Right atrium auricular region (tissue), 2 donors: ENCODE measurements at regions not wholly inside any gene's neighbourhood (a gene's known extent, or its start where the extent isn't known, plus 50 kb on each side); places are given as distances from the start of the nearest gene placed in this dataset.

Experiments used
- DNase-seq: peaks from one replicate; pipeline ENCODE4 v3.0.0-alpha.2; 2019; ENCODE audit warnings: low spot score
- H3K27ac ChIP-seq, 2 donors: fragments of 200-600 bp; sonication (generic); 1 replicate in 1 of 2; 2 replicates in 1 of 2; pipeline ENCODE4 v1.5.1; 2016 to 2019
- H3K27me3 ChIP-seq, 2 donors: fragments of 200-600 bp; sonication (generic); one replicate each; pipeline versions ENCODE4 v1.5.1 to v1.6.0; 2017 to 2019
- H3K36me3 ChIP-seq: fragments of 200-600 bp; sonication (generic); one replicate; pipeline ENCODE4 v1.5.1; 2016
- H3K4me1 ChIP-seq, 2 donors: fragments of 200-600 bp; sonication (generic); one replicate each; pipeline versions ENCODE4 v1.5.1 to v1.6.0; 2017 to 2019
- H3K4me3 ChIP-seq, 2 donors: fragments of 200-600 bp; sonication (generic); 1 replicate in 1 of 2; 2 replicates in 1 of 2; pipeline ENCODE4 v1.5.1; 2017 to 2019; ENCODE audit warnings: mild to moderate bottlenecking in 1 of 2, moderate library complexity in 1 of 2
- H3K9me3 ChIP-seq, 2 donors: fragments of 200-600 bp; sonication (generic); one replicate each; pipeline ENCODE4 v1.5.1; 2019
- TF ChIP-seq, protein P1 (sequence below), 2 donors: fragments of 200-600 bp; sonication (generic); IDR thresholded peaks; one replicate each; pipeline ENCODE4 v1.5.1; 2019; ENCODE audit warnings: antibody characterized with exemption in 2 of 2

DNA sequence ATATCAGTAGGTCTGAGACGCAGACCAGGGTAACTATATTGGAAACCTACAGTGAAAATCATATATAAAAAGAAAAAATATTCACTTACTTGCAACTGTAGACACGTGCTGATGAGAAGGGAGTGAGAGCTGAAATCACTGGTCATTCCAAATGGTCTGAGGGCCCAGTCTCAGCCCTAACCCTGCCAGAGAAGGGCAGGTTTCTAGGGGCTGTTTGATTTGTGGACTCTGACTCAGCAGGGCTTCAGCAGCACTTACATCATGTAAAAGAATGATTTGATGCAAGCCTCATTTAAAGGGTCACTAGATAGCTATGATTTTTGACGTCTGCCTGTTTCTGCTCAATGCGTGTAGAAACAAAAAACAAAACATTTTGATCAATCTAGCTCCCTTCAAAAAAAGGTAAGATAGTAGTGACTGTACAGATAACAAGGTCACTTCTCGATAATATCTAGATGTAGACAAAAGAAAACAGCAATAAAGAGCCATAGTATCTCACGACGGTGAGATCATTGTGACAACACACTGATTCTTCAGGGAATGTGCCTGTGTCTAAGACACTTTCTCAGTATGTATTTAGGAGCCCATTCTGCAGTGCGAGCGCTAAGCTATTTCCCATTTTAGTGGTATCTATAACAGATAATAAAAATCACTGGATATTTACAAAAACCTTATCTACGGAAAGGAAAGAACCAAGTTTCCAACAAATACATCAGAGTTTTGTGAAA lies 307.2 kb downstream of the HIVEP2 start:
- TF ChIP-seq, protein P1, sequence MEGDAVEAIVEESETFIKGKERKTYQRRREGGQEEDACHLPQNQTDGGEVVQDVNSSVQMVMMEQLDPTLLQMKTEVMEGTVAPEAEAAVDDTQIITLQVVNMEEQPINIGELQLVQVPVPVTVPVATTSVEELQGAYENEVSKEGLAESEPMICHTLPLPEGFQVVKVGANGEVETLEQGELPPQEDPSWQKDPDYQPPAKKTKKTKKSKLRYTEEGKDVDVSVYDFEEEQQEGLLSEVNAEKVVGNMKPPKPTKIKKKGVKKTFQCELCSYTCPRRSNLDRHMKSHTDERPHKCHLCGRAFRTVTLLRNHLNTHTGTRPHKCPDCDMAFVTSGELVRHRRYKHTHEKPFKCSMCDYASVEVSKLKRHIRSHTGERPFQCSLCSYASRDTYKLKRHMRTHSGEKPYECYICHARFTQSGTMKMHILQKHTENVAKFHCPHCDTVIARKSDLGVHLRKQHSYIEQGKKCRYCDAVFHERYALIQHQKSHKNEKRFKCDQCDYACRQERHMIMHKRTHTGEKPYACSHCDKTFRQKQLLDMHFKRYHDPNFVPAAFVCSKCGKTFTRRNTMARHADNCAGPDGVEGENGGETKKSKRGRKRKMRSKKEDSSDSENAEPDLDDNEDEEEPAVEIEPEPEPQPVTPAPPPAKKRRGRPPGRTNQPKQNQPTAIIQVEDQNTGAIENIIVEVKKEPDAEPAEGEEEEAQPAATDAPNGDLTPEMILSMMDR (IDR thresholded peaks at IDR 0.05): no peak
- Histone ChIP-seq H3K9me3 (no peaks in the 10 kb centered on the region), H3K4me1 (no peaks in the 10 kb centered on the region), H3K4me3 (no peak overlapping the region), H3K27me3 (no peaks in the 10 kb centered on the region), H3K36me3 (no peaks in the 10 kb centered on the region), H3K27ac (no peak overlapping the region)
- no peak for DNase-seq

- Histone ChIP-seq H3K4me3 (no peak overlapping the region), H3K9me3 (no peaks in the 10 kb centered on the region), H3K4me1 (no peaks in the 10 kb centered on the region), H3K36me3 (no peaks in the 10 kb centered on the region), H3K27me3 (no peaks in the 10 kb centered on the region), H3K27ac (no peak overlapping the region)
- no peak for DNase-seq
- TF ChIP-seq, protein P1 (IDR thresholded peaks at IDR 0.05): no peak
These were observed 302.3 kb downstream of the HIVEP2 start for GRCh38 chr6:142642651-142643050.

DNA sequence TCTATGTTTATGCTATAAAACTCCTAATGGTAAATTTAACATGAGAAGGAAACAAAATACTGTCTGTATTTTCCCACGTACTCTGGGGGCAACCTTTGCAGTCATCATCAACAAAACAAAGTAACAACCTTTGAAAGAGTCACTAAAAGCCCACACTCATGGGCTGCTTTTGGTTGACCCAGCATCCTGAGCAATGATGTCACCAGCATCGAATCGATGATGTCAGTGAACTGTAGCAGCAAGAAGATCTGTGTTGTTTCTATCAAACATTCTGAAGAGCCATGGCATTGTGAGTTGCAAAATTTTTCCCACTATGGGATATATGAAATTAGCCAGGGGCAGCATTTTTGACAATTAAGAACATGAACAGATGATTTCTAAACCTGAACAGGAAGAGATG lies 300.1 kb downstream of the HIVEP2 start:
- Histone ChIP-seq H3K4me3 (no peak overlapping the region), H3K36me3 (no peaks in the 10 kb centered on the region), H3K27ac (no peak overlapping the region), H3K27me3 (no peaks in the 10 kb centered on the region), H3K4me1 (no peaks in the 10 kb centered on the region), H3K9me3 (no peaks in the 10 kb centered on the region)
- DNase-seq: no peak
- TF ChIP-seq, protein P1 (IDR thresholded peaks at IDR 0.05): no peak

DNA sequence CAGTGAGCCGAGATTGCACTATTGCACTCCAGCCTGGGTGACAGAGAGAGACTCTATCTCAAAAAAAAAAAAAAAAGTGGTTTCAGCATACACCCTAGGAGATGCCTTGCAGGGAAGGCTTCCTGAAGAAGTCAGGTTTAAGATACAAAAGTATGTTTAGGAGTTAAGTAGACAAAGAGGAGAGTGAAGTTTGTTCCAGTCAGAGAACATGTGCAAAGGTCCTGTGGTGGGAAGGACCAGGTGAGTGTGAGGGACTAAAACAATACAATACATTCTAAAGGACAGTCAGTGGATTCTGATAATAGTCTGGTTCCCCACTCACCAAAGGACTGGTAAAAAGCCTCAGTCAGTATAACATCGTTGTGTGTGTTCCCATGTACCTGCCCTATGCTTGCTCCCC lies 299.3 kb downstream of the HIVEP2 start:
- TF ChIP-seq, protein P1 (IDR thresholded peaks at IDR 0.05): no peak
- Histone ChIP-seq H3K9me3 (no peaks in the 10 kb centered on the region), H3K27me3 (no peaks in the 10 kb centered on the region), H3K27ac (no peak overlapping the region), H3K36me3 (no peaks in the 10 kb centered on the region), H3K4me3 (no peak overlapping the region), H3K4me1 (no peaks in the 10 kb centered on the region)
- no peak for DNase-seq

- no peaks in the 10 kb centered on the region for H3K9me3 ChIP-seq
- TF ChIP-seq, protein P1 (IDR thresholded peaks at IDR 0.05): no peak
- no peaks in the 10 kb centered on the region for H3K4me1 ChIP-seq
- no peaks in the 10 kb centered on the region for H3K27me3 ChIP-seq
- no peak for DNase-seq
- no peak overlapping the region for H3K4me3 ChIP-seq
- no peaks in the 10 kb centered on the region for H3K36me3 ChIP-seq
- H3K27ac ChIP-seq: no peak overlapping the region
These were observed 297.4 kb downstream of the HIVEP2 start for GRCh38 chr6:142647449-142648035.
